Esophagus squamous epithelium (tissue), 5 donors: ENCODE measurements at regions not wholly inside any gene's neighbourhood (a gene's known extent, or its start where the extent isn't known, plus 50 kb on each side); places are given as distances from the start of the nearest gene placed in this dataset.
"Not testable (repeated sequence)": the region's sequence is repeated elsewhere in the genome, so short reads cannot be mapped to it uniquely, and the experiment has no call there.

Experiments
- DNase-seq: peaks from one replicate; lab custom pipeline; 2025; lab: John Stamatoyannopoulos, UW
- H3K27ac ChIP-seq, 4 donors: fragments of 200-600 bp; sonication (generic); one replicate each; pipeline ENCODE4 v1.5.1; 2016 to 2019; ENCODE audit warnings: mild to moderate bottlenecking in 1 of 4
- H3K27me3 ChIP-seq, 4 donors: fragments of 200-600 bp; sonication (generic); 1 replicate in 3 of 4; 2 replicates in 1 of 4; pipeline versions ENCODE4 v1.5.1 to v1.6.0; 2017 to 2021; ENCODE audit warnings: antibody characterized with exemption in 1 of 4
- H3K36me3 ChIP-seq, 3 donors: fragments of 200-600 bp; sonication (generic); one replicate each; pipeline ENCODE4 v1.5.1; 2016 to 2019
- H3K4me1 ChIP-seq, 3 donors: fragments of 200-600 bp; sonication (generic); one replicate each; pipeline ENCODE4 v1.5.1; 2017 to 2019
- H3K4me3 ChIP-seq, 4 donors: fragments of 200-600 bp; sonication (generic); 1 replicate in 3 of 4; 2 replicates in 1 of 4; pipeline ENCODE4 v1.5.1; 2016 to 2019; ENCODE audit warnings: mild to moderate bottlenecking in 2 of 4, moderate library complexity in 1 of 4
- H3K9me3 ChIP-seq, 3 donors: fragments of 200-600 bp; sonication (generic); one replicate each; pipeline ENCODE4 v1.5.1; 2016 to 2019
- CTCF ChIP-seq, 6 experiments: fragments of 450-650 bp in 4 of 6; fragments of 200-600 bp in 2 of 6; sonication (generic) in 2 of 6; IDR thresholded peaks; one replicate each; pipeline ENCODE4 v1.5.1; 2016 to 2019; ENCODE audit warnings: antibody characterized with exemption in 6 of 6, mild to moderate bottlenecking in 4 of 6, moderate library complexity in 4 of 6
- POLR2A ChIP-seq, 4 donors: fragments of 450-650 bp; IDR thresholded peaks; one replicate each; pipeline ENCODE4 v1.6.1; 2017; ENCODE audit warnings: antibody characterized with exemption in 4 of 4, mild to moderate bottlenecking in 4 of 4, moderate library complexity in 3 of 4
- WGBS, 2 donors: methylation state at CpG; one replicate each; pipeline ENCODE4 v1.1.5; 2018; 5-methylcytosine and 5-hydroxymethylcytosine counted together
- intact Hi-C: fragments of 100-400 bp; cut with DNase I; formaldehyde crosslinking; loops from one replicate; pipeline ENCODE4 v1.15.0; 2022
- donor health status: DM: yes; HTN: yes; CAD: no.

DNA sequence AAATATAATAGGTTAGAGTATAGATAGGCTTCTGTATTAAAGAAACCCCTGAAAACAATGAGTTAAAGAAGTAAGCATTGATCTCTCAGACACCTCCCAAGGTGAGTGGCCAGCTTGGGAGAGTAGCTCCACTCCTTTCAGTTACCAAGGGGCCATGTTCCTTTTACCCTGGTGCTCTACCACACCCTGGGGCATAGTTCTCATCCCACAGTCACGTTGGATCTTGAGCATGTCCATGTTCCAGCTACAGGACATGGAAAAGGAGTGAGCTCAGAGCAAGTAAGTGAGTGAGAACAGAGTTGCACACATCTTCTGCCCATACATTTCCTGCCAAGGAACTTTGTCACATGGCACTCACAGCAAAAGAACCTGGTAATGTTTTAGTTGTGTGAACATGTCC, 325.9 kb upstream of the SLC39A10 start:
- H3K4me3 ChIP-seq = no peak overlapping the region
- no peak for DNase-seq
- no peaks in the 10 kb centered on the region for H3K9me3 ChIP-seq
- H3K4me1 ChIP-seq = no peaks in the 10 kb centered on the region
- no peak overlapping the region for H3K27ac ChIP-seq
- intact Hi-C loops = no loop called here
- no peaks in the 10 kb centered on the region for H3K27me3 ChIP-seq
- no peaks in the 10 kb centered on the region for H3K36me3 ChIP-seq
- 0 to 46% methylated on average over 1 of the region's 1 CpG for WGBS, 2 donors
- TF ChIP-seq CTCF (IDR thresholded peaks at IDR 0.05) (no peak), POLR2A (IDR thresholded peaks at IDR 0.05) (no peak)

- Histone ChIP-seq H3K27me3 (no peaks in the 10 kb centered on the region), H3K27ac (no peak overlapping the region), H3K4me1 (no peaks in the 10 kb centered on the region), H3K4me3 (no peak overlapping the region), H3K36me3 (no peaks in the 10 kb centered on the region), H3K9me3 (no peaks in the 10 kb centered on the region)
- TF ChIP-seq CTCF (IDR thresholded peaks at IDR 0.05) = no peak
- no peak for TF ChIP-seq POLR2A (IDR thresholded peaks at IDR 0.05)
- DNase-seq = no peak
- intact Hi-C loops = no loop called here
Measured at GRCh38 chr2:195330513-195330956, 326.5 kb upstream of the SLC39A10 start.

DNA sequence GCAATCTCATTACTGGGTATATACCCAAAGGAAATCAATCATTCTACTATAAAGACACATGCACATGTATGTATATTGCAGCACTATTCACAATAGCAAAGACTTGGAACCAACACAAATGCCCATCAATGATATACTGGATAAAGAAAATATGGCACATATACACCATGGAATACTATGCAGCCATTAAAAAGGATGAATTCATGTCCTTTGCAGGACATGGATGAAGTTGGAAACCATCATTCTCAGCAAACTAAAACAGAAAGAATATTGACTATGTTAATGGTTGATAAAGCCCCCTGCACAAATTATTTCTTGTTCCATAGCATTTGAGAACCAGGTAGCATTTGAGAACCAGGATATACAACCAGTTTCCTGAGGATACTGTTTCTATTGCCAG, 327.2 kb upstream of the SLC39A10 start:
- DNase-seq, H3K9me3 ChIP-seq, H3K27ac ChIP-seq, H3K4me3 ChIP-seq, H3K36me3 ChIP-seq, H3K4me1 ChIP-seq, H3K27me3 ChIP-seq, intact Hi-C loops: not testable (repeated sequence)

DNA sequence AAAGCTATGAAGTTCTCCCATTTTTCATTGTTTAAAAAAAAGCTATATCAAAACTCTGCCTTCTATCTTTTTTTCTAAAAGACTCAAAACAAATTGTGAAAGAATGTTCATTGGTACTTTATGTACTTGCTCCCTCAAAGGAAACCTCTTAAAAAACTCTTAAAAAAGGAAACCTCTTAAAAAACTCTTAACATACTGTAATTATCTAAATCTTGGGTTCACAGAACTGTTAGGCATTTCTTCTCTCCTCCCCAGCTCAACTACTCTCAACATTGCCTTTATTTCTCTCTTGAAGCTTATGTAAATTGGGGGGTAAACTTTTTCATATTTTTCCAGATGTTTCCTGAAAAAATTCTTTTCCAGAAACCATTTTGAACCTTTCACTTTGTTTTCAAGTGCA, 330.5 kb upstream of the SLC39A10 start:
- Histone ChIP-seq H3K9me3 (no peaks in the 10 kb centered on the region), H3K4me1 (no peaks in the 10 kb centered on the region), H3K27me3 (no peaks in the 10 kb centered on the region), H3K27ac (no peak overlapping the region), H3K36me3 (no peaks in the 10 kb centered on the region), H3K4me3 (no peak overlapping the region)
- intact Hi-C loops = no loop called here
- TF ChIP-seq POLR2A (IDR thresholded peaks at IDR 0.05) (no peak), CTCF (IDR thresholded peaks at IDR 0.05) (no peak)
- no peak for DNase-seq

DNA sequence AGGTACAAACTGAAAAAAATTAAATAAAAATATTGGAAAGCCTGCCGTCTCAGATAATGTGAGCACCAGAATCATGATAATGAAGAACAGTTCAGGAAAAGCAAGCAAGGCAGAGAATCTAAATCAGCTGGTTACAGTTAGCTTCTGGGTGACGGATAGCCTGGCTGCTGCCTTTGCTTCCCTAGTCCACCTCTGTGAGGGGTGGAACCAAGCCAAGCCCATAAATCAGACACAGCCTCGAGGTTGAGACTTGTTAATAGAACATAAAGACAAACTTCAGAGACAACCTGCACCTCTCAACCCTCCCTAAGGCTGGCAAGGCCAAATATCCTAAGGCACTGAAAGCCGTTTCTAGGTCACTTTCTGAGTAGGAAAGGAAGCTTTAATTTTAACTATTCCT, 334.7 kb upstream of the SLC39A10 start:
- H3K27me3 ChIP-seq = no peaks in the 10 kb centered on the region
- no peak overlapping the region for H3K27ac ChIP-seq
- no peak for TF ChIP-seq POLR2A (IDR thresholded peaks at IDR 0.05)
- TF ChIP-seq CTCF (IDR thresholded peaks at IDR 0.05) = no peak
- 15 to 17% methylated on average over 4 of the region's 4 CpGs for WGBS, 2 donors
- no peaks in the 10 kb centered on the region for H3K36me3 ChIP-seq
- no peak for DNase-seq
- H3K9me3 ChIP-seq = no peaks in the 10 kb centered on the region
- no peak overlapping the region for H3K4me3 ChIP-seq
- no peaks in the 10 kb centered on the region for H3K4me1 ChIP-seq
- intact Hi-C loops = no loop called here

DNA sequence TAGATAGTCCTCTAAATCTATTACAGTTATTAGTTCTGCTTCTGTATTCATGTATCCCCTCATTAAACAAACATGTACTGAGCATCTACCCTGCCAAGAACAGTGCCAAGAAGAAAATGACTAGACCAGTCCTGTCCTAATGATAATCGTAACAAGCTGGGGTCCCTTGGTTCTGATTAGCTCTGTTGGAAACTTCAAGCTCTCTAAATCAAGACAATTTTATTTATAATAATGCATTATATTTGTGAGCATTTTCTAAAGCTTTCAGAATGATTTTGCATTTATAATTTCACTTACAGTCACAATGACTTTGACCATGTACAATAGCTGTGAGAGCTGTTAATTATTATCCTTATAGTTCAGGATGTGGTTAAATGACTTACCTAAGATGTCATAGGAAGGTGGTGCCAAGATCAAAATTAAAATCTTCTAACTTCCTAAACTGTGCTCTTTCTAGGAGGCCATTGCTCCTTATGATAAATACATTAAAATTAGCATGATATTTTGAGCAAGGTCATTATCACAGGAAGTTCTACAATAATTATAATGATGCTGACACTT, 336.5 kb upstream of the SLC39A10 start:
- TF ChIP-seq CTCF (IDR thresholded peaks at IDR 0.05) (no peak), POLR2A (IDR thresholded peaks at IDR 0.05) (no peak)
- intact Hi-C loops = no loop called here
- Histone ChIP-seq H3K27me3 (no peaks in the 10 kb centered on the region), H3K36me3 (no peaks in the 10 kb centered on the region), H3K4me1 (no peaks in the 10 kb centered on the region), H3K27ac (no peak overlapping the region), H3K4me3 (no peak overlapping the region), H3K9me3 (no peaks in the 10 kb centered on the region)
- DNase-seq = no peak
- 44 to 69% methylated on average over 1 of the region's 1 CpG for WGBS, 2 donors
